ENCODE measurements at regions not wholly inside any gene's neighbourhood (a gene's known extent, or its start where the extent isn't known, plus 50 kb on each side); places are given as distances from the start of the nearest gene placed in this dataset.

GRCh38 chr1:244165021-244165420, 113.9 kb downstream of the ZBTB18 start:
- Histone ChIP-seq H3K4me3 (no peak overlapping the region), H3K36me3 (no peaks in the 10 kb centered on the region), H3K27ac (peak overlapping the region in 5 of 10 donors; percentile 61 to 88 (median 77)), H3K4me1 (peaks cover 0 to 22% (median 11%) of the 10 kb centered on the region in 9 donors), H3K9me3 (no peaks in the 10 kb centered on the region), H3K27me3 (no peaks in the 10 kb centered on the region)
- intact Hi-C loops (cut with DNase I) = no loop called here
- DNase-seq (no peak), ATAC-seq (no peak)
- no peak for TF ChIP-seq CTCF (IDR thresholded peaks at IDR 0.05)
- WGBS, 2 donors = 91 to 92% methylated on average over 3 of the region's 3 CpGs

GRCh38 chr1:244165701-244166100, 114.6 kb downstream of the ZBTB18 start:
- H3K36me3 ChIP-seq = no peaks in the 10 kb centered on the region

GRCh38 chr1:244171241-244171985, 120.3 kb downstream of the ZBTB18 start:
- 61 to 63% methylated on average over 7 of the region's 7 CpGs for WGBS, 2 donors
- intact Hi-C loops (cut with DNase I) = loop anchor here in 1 of 10 donors (5.0 kb wide), 1 partner anchor 36 kb away; no protein-coding TSS in a partner anchor
- ATAC-seq = peak in 5 of 8 donors; percentile 27 to 68 (median 37)
- TF ChIP-seq CTCF (IDR thresholded peaks at IDR 0.05) = no peak
- Histone ChIP-seq H3K9me3 (no peaks in the 10 kb centered on the region), H3K36me3 (no peaks in the 10 kb centered on the region), H3K27me3 (no peaks in the 10 kb centered on the region), H3K4me1 (no peaks in the 10 kb centered on the region), H3K4me3 (no peak overlapping the region), H3K27ac (peak overlapping the region in 2 of 10 donors; percentile 15 to 38)
- peak in 1 of 2 donors; percentile 13 for DNase-seq

More at GRCh38 chr1:244165701-244166100, 114.6 kb downstream of the ZBTB18 start:
- Histone ChIP-seq H3K27ac (no peak overlapping the region), H3K4me1 (peaks cover 0 to 22% (median 11%) of the 10 kb centered on the region in 9 donors), H3K4me3 (no peak overlapping the region), H3K27me3 (no peaks in the 10 kb centered on the region), H3K9me3 (no peaks in the 10 kb centered on the region)
- 96 to 97% methylated on average over 2 of the region's 2 CpGs for WGBS, 2 donors
- no peak for DNase-seq
- ATAC-seq = no peak
- intact Hi-C loops (cut with DNase I) = no loop called here
- TF ChIP-seq CTCF (IDR thresholded peaks at IDR 0.05) = no peak

GRCh38 chr1:244173240-244173639, 122.2 kb downstream of the ZBTB18 start:
- 76 to 80% methylated on average over 4 of the region's 4 CpGs for WGBS, 2 donors
- Histone ChIP-seq H3K36me3 (no peaks in the 10 kb centered on the region), H3K4me1 (no peaks in the 10 kb centered on the region), H3K4me3 (no peak overlapping the region), H3K27me3 (peaks cover 0 to 4% (median 0%) of the 10 kb centered on the region in 7 donors), H3K9me3 (no peaks in the 10 kb centered on the region), H3K27ac (no peak overlapping the region)
- ATAC-seq (no peak), DNase-seq (no peak)
- intact Hi-C loops (cut with DNase I) = loop anchor here in 1 of 10 donors (5.0 kb wide), 1 partner anchor 34 kb away; no protein-coding TSS in a partner anchor
- TF ChIP-seq CTCF (IDR thresholded peaks at IDR 0.05) = no peak
